Panc1 (cell line): ENCODE measurements at regions not wholly inside any gene's neighbourhood (a gene's known extent, or its start where the extent isn't known, plus 50 kb on each side); places are given as distances from the start of the nearest gene placed in this dataset.

Source experiments
- ATAC-seq: fragments of 200-7000 bp; cut with Tn5 transposase; 2 replicates; pipeline ENCODE4 v1.9.1; 2020; ENCODE audit warnings: mild to moderate bottlenecking, moderate library complexity
- BruUV-seq: library from RNA; stranded (reverse); fragments of 400-500 nt; replicated peaks from 2 replicates; lab custom pipeline; 2021; lab: Mats Ljungman, UMichigan
- CTCF ChIA-PET: fragments of 300-600 bp; sonication (Branson Sonifier 250); formaldehyde crosslinking; loops from one replicate; lab custom pipeline; 2022; ENCODE audit warnings: antibody characterized with exemption; lab: Charles Lee
- POLR2A ChIA-PET: fragments of 300-600 bp; sonication (Branson Sonifier 250); formaldehyde crosslinking; loops from one replicate; lab custom pipeline; 2022; ENCODE audit warnings: antibody characterized with exemption; lab: Charles Lee
- DNase-seq: peaks from one replicate; pipeline ENCODE4 v3.0.0-alpha.2; 2010; ENCODE audit warnings: low read depth, low spot score
- H3K27ac ChIP-seq: 2 replicates; pipeline ENCODE4 v1.5.1; 2011; ENCODE audit warnings: mild to moderate bottlenecking, low read length, inconsistent platforms
- H3K27me3 ChIP-seq: fragments of 200-500 bp; sonication (Bioruptor generic); 2 replicates; pipeline ENCODE4 v1.6.0; 2014; ENCODE audit warnings: low read length, inconsistent platforms; ENCODE audit not compliant: control insufficient read depth, insufficient read depth
- H3K36me3 ChIP-seq: fragments of 200-500 bp; sonication (Bioruptor generic); 2 replicates; pipeline ENCODE4 v1.5.1; 2014; ENCODE audit warnings: inconsistent platforms, mild to moderate bottlenecking, low read length, moderate library complexity; ENCODE audit not compliant: control insufficient read depth, insufficient read depth
- H3K4me1 ChIP-seq: 2 replicates; pipeline ENCODE4 v1.5.1; 2011; ENCODE audit warnings: inconsistent platforms, mild to moderate bottlenecking, low read length, moderate library complexity; ENCODE audit not compliant: control insufficient read depth, insufficient read depth
- H3K4me3 ChIP-seq, 2 experiments: 2 replicates each; pipeline ENCODE4 v1.5.1; 2011 to 2012; ENCODE audit warnings: low read depth in 2 of 2, low read length in 2 of 2, mild to moderate bottlenecking in 2 of 2, inconsistent platforms in 1 of 2, moderate library complexity in 1 of 2
- H3K9me3 ChIP-seq: fragments of 200-500 bp; sonication (Bioruptor generic); 2 replicates; pipeline ENCODE4 v1.5.1; 2014; ENCODE audit warnings: low read depth, mild to moderate bottlenecking, inconsistent platforms, low read length, moderate library complexity; ENCODE audit not compliant: control insufficient read depth, insufficient read depth
- POLR2AphosphoS5 ChIP-seq: IDR thresholded peaks from 2 replicates; pipeline ENCODE4 v1.6.1; 2012; ENCODE audit warnings: mild to moderate bottlenecking, low read depth, low read length, moderate library complexity
- REST ChIP-seq, 2 experiments: IDR thresholded peaks; 2 replicates each; pipeline ENCODE4 v1.6.1; 2011 to 2012; ENCODE audit warnings: low read depth in 2 of 2, control low read depth in 1 of 2, low read length in 1 of 2, mild to moderate bottlenecking in 1 of 2, moderate library complexity in 1 of 2; ENCODE audit not compliant: insufficient read depth in 1 of 2
- SIN3A ChIP-seq: IDR thresholded peaks from 2 replicates; pipeline ENCODE4 v1.6.1; 2012; ENCODE audit warnings: low read depth, mild to moderate bottlenecking, low read length, moderate library complexity, borderline replicate concordance; ENCODE audit not compliant: insufficient read depth
- TCF7L2 ChIP-seq: IDR thresholded peaks from 2 replicates; pipeline ENCODE4 v1.6.1; 2011; ENCODE audit warnings: mild to moderate bottlenecking, low read depth, low read length, inconsistent platforms
- in situ Hi-C: cut with HindIII; loops from 2 replicates; pipeline ENCODE4 v1.10.0; 2016; ENCODE audit warnings: low sequenced_read_pairs, low pct_unique_long_range_greater_than_20kb
- intact Hi-C: fragments of 100-400 bp; cut with micrococcal nuclease; formaldehyde crosslinking; loops from one replicate; pipeline ENCODE4 v1.10.0; 2022; ENCODE audit not compliant: unreplicated experiment
- TF ChIP-seq, protein P1 (sequence below): fragments of 450-650 bp; IDR thresholded peaks from 2 replicates; pipeline ENCODE4 v1.5.1; 2017; ENCODE audit warnings: mild to moderate bottlenecking

- BruUV-seq, result no TSS peak
- intact Hi-C loops (no loop called here), in situ Hi-C loops (no loop called here)
- Histone ChIP-seq H3K4me3 (no peak overlapping the region), H3K4me1 (no peaks in the 10 kb centered on the region), H3K27ac (no peak overlapping the region), H3K36me3 (no peaks in the 10 kb centered on the region), H3K9me3 (no peaks in the 10 kb centered on the region), H3K27me3 (peaks cover 4% of the 10 kb centered on the region)
- TF ChIP-seq, protein P1, sequence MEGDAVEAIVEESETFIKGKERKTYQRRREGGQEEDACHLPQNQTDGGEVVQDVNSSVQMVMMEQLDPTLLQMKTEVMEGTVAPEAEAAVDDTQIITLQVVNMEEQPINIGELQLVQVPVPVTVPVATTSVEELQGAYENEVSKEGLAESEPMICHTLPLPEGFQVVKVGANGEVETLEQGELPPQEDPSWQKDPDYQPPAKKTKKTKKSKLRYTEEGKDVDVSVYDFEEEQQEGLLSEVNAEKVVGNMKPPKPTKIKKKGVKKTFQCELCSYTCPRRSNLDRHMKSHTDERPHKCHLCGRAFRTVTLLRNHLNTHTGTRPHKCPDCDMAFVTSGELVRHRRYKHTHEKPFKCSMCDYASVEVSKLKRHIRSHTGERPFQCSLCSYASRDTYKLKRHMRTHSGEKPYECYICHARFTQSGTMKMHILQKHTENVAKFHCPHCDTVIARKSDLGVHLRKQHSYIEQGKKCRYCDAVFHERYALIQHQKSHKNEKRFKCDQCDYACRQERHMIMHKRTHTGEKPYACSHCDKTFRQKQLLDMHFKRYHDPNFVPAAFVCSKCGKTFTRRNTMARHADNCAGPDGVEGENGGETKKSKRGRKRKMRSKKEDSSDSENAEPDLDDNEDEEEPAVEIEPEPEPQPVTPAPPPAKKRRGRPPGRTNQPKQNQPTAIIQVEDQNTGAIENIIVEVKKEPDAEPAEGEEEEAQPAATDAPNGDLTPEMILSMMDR, result no peak
- TF ChIP-seq REST (IDR thresholded peaks at IDR 0.05; ENCODE audit: insufficient read depth in 1 of 2, low read depth in 2 of 2, low read length in 1 of 2) (no peak), TCF7L2 (no peak)
- POLR2A ChIA-PET, result no interaction called here
- ATAC-seq, result 0 out of 2 replicates have a peak, but pooled peaks have one; percentile 17
- DNase-seq, result no peak
- CTCF ChIA-PET, result no interaction called here
Observed at GRCh38 chr12:113638460-113638775, 166.7 kb upstream of the LHX5 start.

- intact Hi-C loops (no loop called here), in situ Hi-C loops (no loop called here)
- no peaks in the 10 kb centered on the region for H3K4me1 ChIP-seq
- ATAC-seq (no peak), DNase-seq (no peak)
- H3K36me3 ChIP-seq, result no peaks in the 10 kb centered on the region
- no peaks in the 10 kb centered on the region; the same call in 1 of the 2 replicates for H3K9me3 ChIP-seq
- POLR2A ChIA-PET, result no interaction called here
- H3K27me3 ChIP-seq, result peaks cover 16% of the 10 kb centered on the region; the same call in 1 of the 2 replicates
- TF ChIP-seq TCF7L2, result no peak
- no peak overlapping the region for H3K27ac ChIP-seq
- no peak overlapping the region for H3K4me3 ChIP-seq
- BruUV-seq, result no TSS peak
- CTCF ChIA-PET, result no interaction called here
Observed at GRCh38 chr12:113634982-113635381, 163.3 kb upstream of the LHX5 start.

DNA sequence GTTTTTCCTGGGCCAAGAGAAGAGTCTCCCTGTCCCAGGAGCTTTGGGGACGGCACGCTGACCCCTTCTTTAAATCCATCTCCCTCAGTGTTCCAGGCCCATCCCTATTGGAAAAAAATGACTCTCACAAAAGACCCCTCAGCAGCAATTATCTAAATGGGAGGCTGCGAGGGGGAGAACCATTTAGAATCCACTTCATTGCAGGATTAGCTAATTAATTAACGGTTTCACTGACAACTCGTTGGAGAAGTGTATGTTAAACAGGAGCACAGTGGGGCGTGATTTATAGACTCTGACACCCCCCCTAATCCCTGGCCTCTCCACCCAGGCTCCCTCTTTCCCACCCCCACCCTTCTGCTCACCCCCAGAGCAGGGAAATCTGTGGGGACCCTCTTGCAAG is 162.8 kb upstream of the LHX5 start:
- TF ChIP-seq SIN3A (no peak), POLR2AphosphoS5 (no peak), TCF7L2 (no peak), REST (IDR thresholded peaks at IDR 0.05; ENCODE audit: insufficient read depth in 1 of 2, low read depth in 2 of 2, low read length in 1 of 2) (no peak)
- TF ChIP-seq, protein P1, result no peak
- Histone ChIP-seq H3K9me3 (no peaks in the 10 kb centered on the region; the same call in 1 of the 2 replicates), H3K4me3 (no peak overlapping the region), H3K36me3 (no peaks in the 10 kb centered on the region), H3K27ac (no peak overlapping the region), H3K27me3 (peaks cover 16% of the 10 kb centered on the region; the same call in 1 of the 2 replicates), H3K4me1 (no peaks in the 10 kb centered on the region)
- POLR2A ChIA-PET, result no interaction called here
- ATAC-seq (no peak), DNase-seq (no peak)
- in situ Hi-C loops (no loop called here), intact Hi-C loops (no loop called here)
- CTCF ChIA-PET, result no interaction called here
- BruUV-seq, result no TSS peak
